Adrenal gland (tissue), 9 donors: ENCODE measurements at regions not wholly inside any gene's neighbourhood (a gene's known extent, or its start where the extent isn't known, plus 50 kb on each side); places are given as distances from the start of the nearest gene placed in this dataset.

Experiments used
- DNase-seq, 7 donors: peaks; one replicate each; pipeline ENCODE4 v3.0.0-alpha.2; 2019 to 2020
- H3K27ac ChIP-seq, 5 donors: fragments of 200-600 bp; sonication (generic) in 4 of 5; 1 replicate in 3 of 5; 2 replicates in 2 of 5; pipeline versions ENCODE4 v1.5.1 to v1.8.0; 2016 to 2020; ENCODE audit warnings: mild to moderate bottlenecking in 1 of 5
- H3K27me3 ChIP-seq: fragments of 200-600 bp; 2 replicates; pipeline ENCODE4 v1.8.0; 2021
- H3K36me3 ChIP-seq, 2 donors: fragments of 200-600 bp; replicated peaks in 1 of 2; 1 replicate in 1 of 2; 2 replicates in 1 of 2; pipeline versions ENCODE4 v1.5.1 to v1.8.0; 2018 to 2022
- H3K4me1 ChIP-seq, 2 donors: fragments of 200-600 bp; replicated peaks in 1 of 2; 1 replicate in 1 of 2; 2 replicates in 1 of 2; pipeline versions ENCODE4 v1.5.1 to v1.8.0; 2018 to 2021
- H3K4me3 ChIP-seq, 4 donors: fragments of 200-600 bp; sonication (generic) in 3 of 4; one replicate each; pipeline ENCODE4 v1.5.1; 2016 to 2018
- H3K9me3 ChIP-seq, 3 donors: fragments of 200-600 bp; sonication (generic) in 1 of 3; replicated peaks in 1 of 3; 1 replicate in 2 of 3; 2 replicates in 1 of 3; pipeline versions ENCODE4 v1.5.1 to v1.8.0; 2016 to 2021
- POLR2A ChIP-seq, 2 donors: fragments of 450-650 bp; IDR thresholded peaks; one replicate each; pipeline ENCODE4 v1.6.1; 2017; ENCODE audit warnings: antibody characterized with exemption in 2 of 2, mild to moderate bottlenecking in 2 of 2, moderate library complexity in 1 of 2
- WGBS, 4 donors: extraction: QIAGEN DNeasy Blood & Tissue Kit in 2 of 4; methylation state at CpG; one replicate each; pipeline versions ENCODE4 v1.1.5 to v1.1.7; 2013 to 2017; 5-methylcytosine and 5-hydroxymethylcytosine counted together
- intact Hi-C, 2 donors: fragments of 100-400 bp; cut with DNase I; formaldehyde crosslinking; loops; one replicate each; pipeline versions ENCODE4 v1.14.1 to v1.15.0; 2022 to 2023
- TF ChIP-seq, protein P1 (sequence below), 6 experiments: fragments of 450-650 bp in 4 of 6; fragments of 200-600 bp in 2 of 6; sonication (generic) in 1 of 6; IDR thresholded peaks; 1 replicate in 5 of 6; 2 replicates in 1 of 6; pipeline versions ENCODE4 v1.5.1 to v1.8.0; 2016 to 2021; ENCODE audit warnings: antibody characterized with exemption in 6 of 6, mild to moderate bottlenecking in 2 of 6, moderate library complexity in 1 of 6
- donor health status: healthy with polysubstance abuse.
- donor health status: Bipolar disorder and iron deficiency.
- donor health status: DM: yes; HTN: yes; CAD: no.
- donor health status: DM: no; HTN: no; CAD: no.
- donor health status: DM: no; HTN: no; CAD: no.

DNA sequence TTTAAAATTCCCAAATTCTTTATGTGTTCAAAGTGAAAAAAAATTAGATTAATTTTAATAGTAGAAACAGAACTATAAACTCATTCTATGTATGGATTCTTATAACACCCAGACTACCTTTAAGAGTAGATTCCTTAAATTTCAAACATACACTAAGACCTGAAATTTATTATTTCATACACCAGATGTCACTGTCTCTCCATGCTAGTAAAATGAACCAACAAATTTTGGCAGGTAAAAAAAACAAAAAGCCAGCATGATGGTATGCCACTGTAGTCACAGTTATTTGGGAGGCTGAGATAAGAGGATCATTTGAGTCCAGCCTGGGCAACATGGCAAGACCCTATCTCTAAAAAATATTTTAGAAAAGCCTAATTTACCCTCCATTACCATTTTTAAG is 461.3 kb upstream of the NAALADL2 start:
- no peaks in the 10 kb centered on the region for H3K27me3 ChIP-seq
- no peaks in the 10 kb centered on the region for H3K36me3 ChIP-seq
- no peak for TF ChIP-seq POLR2A (IDR thresholded peaks at IDR 0.05)
- TF ChIP-seq, protein P1, sequence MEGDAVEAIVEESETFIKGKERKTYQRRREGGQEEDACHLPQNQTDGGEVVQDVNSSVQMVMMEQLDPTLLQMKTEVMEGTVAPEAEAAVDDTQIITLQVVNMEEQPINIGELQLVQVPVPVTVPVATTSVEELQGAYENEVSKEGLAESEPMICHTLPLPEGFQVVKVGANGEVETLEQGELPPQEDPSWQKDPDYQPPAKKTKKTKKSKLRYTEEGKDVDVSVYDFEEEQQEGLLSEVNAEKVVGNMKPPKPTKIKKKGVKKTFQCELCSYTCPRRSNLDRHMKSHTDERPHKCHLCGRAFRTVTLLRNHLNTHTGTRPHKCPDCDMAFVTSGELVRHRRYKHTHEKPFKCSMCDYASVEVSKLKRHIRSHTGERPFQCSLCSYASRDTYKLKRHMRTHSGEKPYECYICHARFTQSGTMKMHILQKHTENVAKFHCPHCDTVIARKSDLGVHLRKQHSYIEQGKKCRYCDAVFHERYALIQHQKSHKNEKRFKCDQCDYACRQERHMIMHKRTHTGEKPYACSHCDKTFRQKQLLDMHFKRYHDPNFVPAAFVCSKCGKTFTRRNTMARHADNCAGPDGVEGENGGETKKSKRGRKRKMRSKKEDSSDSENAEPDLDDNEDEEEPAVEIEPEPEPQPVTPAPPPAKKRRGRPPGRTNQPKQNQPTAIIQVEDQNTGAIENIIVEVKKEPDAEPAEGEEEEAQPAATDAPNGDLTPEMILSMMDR (IDR thresholded peaks at IDR 0.05): peak; percentile 32 to 76 (median 59)
- intact Hi-C loops: no loop called here
- no peaks in the 10 kb centered on the region for H3K4me1 ChIP-seq
- H3K4me3 ChIP-seq: no peak overlapping the region
- no peaks in the 10 kb centered on the region for H3K9me3 ChIP-seq
- H3K27ac ChIP-seq: no peak overlapping the region
- no peak for DNase-seq

GRCh38 chr3:174398761-174399160 is 460.4 kb upstream of the NAALADL2 start:
- no peak overlapping the region for H3K4me3 ChIP-seq
- no peak for DNase-seq
- no peaks in the 10 kb centered on the region for H3K4me1 ChIP-seq
- no peak overlapping the region for H3K27ac ChIP-seq
- H3K36me3 ChIP-seq: no peaks in the 10 kb centered on the region
- H3K27me3 ChIP-seq: no peaks in the 10 kb centered on the region
- TF ChIP-seq, protein P1 (IDR thresholded peaks at IDR 0.05): no peak
- no peak for TF ChIP-seq POLR2A (IDR thresholded peaks at IDR 0.05)
- intact Hi-C loops: no loop called here
- WGBS, 4 donors: 55 to 96% (median 89%) methylated on average over 1 of the region's 1 CpG
- H3K9me3 ChIP-seq: no peaks in the 10 kb centered on the region

DNA sequence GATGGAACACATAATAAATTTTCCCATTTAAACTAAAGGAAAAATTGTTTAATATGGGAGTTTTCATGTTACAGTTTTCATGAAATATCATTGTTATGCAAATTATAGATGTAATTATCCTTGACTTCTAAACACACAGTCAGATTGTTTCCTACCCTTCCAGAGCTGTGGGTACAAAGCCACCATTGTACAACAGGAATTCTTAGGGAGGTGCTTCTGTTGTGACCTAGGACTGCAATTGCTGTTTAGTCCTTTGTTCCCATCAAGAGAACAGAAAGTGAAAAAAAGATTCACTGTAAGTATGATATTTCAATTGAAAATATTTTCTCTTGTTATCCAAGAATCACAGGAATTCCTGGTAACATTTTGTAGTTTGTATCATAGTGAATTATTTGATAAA is 455.3 kb upstream of the NAALADL2 start:
- Histone ChIP-seq H3K4me3 (no peak overlapping the region), H3K27ac (no peak overlapping the region), H3K36me3 (no peaks in the 10 kb centered on the region), H3K4me1 (no peaks in the 10 kb centered on the region), H3K27me3 (no peaks in the 10 kb centered on the region), H3K9me3 (no peaks in the 10 kb centered on the region)
- no peak for TF ChIP-seq POLR2A (IDR thresholded peaks at IDR 0.05)
- TF ChIP-seq, protein P1 (IDR thresholded peaks at IDR 0.05): no peak
- no peak for DNase-seq
- intact Hi-C loops: no loop called here

- TF ChIP-seq POLR2A (IDR thresholded peaks at IDR 0.05): no peak
- TF ChIP-seq, protein P1 (IDR thresholded peaks at IDR 0.05): no peak
- Histone ChIP-seq H3K4me1 (no peaks in the 10 kb centered on the region), H3K27ac (no peak overlapping the region), H3K4me3 (no peak overlapping the region), H3K27me3 (no peaks in the 10 kb centered on the region), H3K9me3 (no peaks in the 10 kb centered on the region), H3K36me3 (no peaks in the 10 kb centered on the region)
- 83 to 90% (median 84%) methylated on average over 14 of the region's 14 CpGs for WGBS, 4 donors
- intact Hi-C loops: no loop called here
- no peak for DNase-seq
Measured at GRCh38 chr3:174408310-174408709, 450.8 kb upstream of the NAALADL2 start.
